DMS79 treated with DMSO at 0.1 percent for 48 hours (cell line): ENCODE measurements at regions not wholly inside any gene's neighbourhood (a gene's known extent, or its start where the extent isn't known, plus 50 kb on each side); places are given as distances from the start of the nearest gene placed in this dataset.
"Not testable (repeated sequence)": the region's sequence is repeated elsewhere in the genome, so short reads cannot be mapped to it uniquely, and the experiment has no call there.

Experiments used
- DNase-seq: peaks from one replicate; lab custom pipeline; 2025; lab: John Stamatoyannopoulos, UW

DNA sequence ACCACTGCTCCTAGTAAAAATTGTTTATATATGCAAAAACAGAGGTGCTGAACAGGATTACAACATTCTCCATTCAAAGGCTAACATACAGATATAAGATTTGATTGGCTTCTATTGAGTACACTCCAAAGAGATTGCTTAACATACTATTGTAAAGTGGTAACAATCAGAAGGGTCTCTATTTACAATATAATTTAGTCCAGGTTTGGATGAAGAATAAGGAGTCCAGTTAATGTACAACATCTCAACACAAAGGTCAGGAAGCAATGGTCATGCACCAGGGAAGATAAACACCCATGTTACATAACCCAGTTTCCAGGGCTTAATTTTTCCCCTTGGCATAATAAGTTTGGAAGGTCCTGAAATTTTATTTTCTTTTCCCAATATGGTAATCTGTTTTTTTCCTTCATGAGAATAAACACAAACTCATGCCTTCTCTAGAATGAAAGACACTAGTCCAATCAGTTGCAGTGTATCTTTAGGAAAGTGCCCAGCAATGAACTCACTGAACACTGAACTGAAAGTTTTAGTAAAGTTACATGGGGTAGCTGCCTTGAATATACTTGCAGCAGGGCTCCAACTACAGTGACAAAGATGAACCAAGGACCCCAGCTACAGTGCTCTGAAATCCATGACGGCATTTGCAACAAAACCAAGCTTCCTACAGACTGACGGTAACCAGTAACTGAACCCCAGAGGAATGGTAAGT is 255.3 kb upstream of the GJE1 start:
- no peak for DNase-seq

DNA sequence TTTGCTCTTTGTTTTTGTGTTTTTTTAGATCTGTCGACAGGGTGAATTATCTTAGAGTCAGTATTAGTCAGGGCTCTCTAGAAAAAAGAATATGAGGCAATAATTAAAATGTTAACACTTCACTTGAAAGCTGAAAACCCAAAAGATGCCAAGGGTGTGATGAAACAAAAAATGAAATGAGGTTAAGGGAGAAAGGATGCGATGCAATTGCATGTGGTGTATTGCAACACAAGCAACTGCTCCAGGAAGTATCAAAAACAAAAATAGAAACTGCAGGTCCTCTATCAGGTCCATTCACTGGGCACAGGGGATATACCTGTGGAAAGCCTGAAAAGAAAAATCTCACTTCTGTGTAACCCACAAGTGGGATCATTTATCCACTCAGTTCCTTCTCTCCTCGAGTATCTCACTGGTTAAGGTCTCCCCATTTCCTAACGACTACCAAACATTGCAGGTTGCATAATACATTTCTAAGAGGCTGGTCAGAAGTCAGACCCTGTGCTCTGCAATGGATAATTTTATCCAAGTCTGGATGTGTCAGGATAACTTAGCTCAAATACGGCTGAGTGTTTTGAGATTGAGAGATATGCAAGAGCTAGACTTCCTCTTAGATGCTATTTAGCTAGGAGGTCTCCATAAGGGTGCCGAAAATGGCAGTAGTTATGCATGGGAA is 257.7 kb upstream of the GJE1 start:
- DNase-seq: no peak

DNA sequence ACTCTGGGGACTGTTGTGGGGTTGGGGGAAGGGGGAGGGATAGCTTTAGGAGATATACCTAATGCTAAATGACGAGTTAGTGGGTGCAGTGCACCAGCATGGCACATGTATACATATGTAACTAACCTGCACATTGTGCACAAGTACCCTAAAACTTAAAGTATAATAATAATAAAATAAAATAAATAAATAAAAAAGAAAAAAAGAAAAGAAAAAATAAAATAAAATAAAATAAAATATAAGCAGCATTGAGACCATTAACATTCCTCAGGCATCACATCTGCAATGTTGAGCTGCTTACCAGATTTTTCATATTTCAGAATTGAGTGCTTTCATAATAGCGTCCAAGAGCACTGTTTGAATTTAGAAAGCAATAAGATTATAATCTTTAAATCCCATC is 263.2 kb upstream of the GJE1 start:
- not testable (repeated sequence) for DNase-seq

DNA sequence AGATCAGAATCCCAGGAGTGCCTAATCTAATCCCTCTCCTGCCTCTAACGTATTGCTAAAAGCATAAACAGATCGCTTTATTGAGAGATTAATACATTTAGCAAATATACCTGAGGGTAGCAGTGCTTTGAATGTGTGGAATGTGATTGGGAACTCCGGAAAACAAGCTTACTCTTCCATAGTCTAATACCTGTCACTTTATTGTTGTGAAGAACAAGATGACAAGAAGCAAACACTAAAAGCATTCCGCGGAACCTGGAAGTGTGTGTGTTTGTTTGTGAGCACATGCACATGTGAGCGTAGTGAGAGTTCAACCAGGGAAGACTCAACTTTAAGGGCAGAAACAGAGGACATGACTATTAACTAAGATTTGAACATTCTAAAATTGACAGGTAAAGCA is 265.0 kb upstream of the GJE1 start:
- no peak for DNase-seq

DNA sequence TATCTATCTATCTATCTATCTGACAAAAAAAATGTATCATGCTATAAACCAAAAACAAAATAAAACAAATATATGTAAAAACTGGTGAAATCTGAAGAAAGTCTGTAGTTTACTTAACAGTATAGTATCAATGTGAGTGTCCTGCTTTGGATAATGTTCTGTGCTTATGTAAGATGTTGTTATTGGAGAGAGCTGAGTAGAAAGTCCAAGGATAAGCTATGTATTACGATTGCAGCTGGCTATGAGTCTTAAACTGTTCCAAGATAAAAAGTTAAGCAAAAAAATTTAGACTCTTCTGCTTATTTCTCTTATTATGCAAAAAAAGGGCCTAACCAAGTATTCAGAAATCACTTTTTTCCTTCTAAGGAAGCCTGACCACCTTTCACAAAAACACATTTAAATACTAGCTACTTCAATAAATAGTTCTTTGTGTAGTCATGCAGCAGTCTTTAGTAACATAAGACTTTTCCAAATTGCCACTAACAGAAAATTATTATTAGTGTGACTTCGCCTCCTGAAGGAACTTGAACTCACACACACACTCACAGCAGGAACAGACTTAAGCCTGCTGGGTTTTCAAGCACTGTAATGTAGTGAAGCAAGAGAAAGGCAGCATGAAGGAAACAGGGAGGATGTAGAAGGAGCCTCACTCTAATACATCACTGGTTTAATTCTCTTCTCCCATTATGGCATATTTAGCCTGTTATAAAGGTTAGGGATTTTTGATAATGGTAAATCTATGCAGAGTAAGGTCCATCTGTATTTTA is 265.8 kb upstream of the GJE1 start:
- DNase-seq: no peak

DNA sequence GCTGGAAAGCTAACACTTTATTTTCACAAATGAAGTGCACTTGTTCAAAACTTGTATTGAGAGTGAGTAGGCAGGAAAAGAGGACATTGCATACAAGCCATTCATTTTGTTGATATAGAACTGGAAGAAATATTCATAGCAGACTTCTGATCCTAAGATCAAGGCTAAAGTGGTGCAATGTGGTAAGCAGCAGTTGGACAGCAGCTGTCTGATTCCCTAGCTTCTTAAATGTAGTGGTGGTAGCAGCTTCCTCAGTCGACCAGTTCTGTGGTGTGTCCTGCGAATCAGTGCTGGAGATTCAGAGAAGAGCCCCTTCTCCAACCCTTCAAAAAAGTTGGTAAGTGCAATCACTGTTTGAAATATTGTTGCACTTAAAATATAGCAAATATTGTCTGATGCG is 281.7 kb upstream of the GJE1 start:
- no peak for DNase-seq

DNA sequence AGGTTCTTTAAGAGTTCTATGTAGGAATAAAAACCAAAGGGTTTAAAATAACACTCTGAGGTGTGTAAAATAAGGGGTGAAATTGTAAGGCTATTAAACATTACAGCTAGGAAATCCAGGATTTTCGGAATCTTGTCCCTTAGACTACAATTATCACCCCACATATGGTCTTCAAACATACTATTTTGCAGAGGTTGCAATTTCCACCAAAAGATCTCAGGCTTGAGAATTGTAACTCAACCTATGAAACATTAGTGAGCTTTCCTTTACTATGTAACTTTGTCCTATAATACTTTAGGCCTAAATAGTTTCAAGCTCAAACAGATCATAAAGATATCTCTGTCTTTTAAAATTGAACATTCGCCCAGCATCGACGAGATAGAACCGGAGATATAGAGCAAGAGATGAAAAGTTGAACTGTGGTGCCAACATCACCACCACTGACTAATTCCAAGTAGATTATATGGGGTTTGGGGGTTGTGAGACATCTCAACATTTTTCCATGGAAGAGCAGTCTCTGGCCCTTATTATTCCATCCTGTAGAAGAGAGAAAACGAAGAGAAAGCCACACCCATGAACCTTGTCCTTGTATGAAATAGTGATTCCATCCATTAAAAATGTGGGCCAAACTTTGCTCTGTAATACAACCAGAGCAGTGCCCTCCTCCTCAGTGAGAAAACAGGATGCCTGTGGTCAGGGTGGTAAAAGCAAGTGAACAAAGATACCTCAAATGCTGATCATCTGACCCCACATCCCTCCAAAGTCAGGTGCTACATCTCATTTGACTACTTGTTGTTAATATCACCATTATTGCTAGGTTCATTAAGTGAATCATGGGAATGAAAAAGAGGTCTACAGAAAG is 284.5 kb upstream of the GJE1 start:
- no peak for DNase-seq

DNA sequence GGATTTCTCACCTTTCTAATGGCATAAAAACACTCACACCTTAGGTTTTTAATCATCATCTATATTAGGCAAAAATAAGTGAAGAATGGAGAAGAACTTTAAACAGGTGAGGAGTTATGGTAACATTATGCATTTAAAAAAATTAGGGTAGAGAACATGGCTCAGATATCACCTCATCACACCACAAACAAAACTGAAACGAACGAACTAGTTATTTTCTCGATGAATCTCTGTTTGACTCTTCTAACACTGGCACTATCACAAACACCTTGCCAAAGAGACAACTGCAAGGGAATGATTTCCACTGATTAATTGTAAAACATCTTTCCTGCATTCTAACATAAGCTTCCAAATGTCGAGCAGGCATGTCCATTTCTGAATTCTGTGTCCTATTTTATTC is 286.1 kb upstream of the GJE1 start:
- no peak for DNase-seq

DNA sequence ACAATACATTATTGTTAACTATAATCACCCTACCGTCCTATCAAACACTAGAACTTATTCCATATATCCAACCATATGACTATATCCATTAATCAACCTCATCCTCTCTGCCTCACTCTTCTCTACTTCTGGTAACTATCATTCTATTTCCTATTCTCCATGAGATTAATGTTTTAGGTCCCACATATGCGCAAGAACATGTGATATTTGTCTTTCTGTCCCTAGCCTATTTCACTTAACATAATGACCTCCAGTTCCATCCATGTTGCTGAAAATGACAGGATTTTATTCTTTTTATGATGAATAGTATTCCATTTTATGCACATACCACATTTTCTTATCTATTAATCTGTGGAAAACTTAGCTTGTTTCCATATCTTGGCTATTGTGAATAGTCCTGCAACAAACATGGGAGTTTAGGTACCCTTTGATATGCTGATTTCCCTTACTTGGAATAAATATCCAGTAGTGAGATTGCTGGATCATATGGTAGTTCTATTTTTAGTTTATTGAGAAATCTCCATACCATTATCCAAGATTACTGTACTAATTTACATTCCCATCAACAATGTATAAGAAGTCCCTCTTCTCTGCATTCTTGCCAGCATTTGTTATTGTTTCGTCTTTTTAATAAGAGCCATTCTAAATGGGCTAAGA is 289.4 kb upstream of the GJE1 start:
- DNase-seq: no peak

DNA sequence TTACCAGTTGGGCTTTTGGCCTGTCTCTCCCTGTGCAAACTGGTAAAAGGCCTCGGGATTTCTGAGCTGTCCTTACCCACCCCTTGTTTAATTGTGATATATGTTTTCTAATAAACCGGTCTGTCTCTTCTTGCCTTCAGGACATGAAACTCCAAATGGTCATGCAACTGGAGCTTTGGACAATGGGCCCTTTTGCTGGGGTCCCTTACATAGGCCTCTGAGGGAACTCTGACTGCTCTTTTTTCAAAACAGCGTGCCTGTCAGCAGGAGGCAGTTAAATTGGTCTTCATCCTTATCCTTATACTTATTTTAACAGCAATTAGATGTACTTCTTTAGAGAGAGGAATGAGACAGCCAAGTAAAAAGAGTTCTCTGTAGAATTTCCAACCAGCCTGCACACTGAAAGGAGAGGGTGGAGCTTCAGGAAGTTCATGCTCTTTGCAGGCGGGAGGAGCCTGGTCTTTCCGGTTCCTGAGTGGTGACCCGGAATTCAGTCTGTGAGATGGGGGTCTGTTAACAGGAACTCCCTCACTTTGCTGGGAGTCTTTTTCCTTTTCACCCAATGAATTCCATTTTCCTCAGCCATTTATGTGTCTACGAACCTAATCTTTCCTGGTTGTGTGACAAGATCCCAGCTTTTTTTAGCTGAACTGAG is 299.6 kb upstream of the GJE1 start:
- no peak for DNase-seq

DNA sequence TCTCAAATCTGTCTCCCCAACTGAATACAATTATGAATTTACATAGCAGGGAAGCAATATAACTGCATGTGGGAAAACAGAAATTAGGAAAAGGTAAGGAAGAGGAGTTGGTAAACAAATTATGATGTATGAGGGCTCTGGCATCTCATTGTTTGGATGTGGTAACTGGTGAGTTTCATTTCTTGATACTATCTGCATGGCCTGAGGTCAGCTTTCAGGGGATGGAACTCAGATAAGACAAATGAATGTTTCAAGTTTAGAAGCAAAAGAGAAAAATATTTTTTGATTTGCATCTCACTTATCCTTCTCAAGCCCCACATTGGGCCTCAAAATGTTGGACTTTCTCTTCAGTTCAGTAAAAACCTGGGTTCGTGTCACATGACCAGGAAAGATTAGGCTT is 302.2 kb upstream of the GJE1 start:
- no peak for DNase-seq

DNA sequence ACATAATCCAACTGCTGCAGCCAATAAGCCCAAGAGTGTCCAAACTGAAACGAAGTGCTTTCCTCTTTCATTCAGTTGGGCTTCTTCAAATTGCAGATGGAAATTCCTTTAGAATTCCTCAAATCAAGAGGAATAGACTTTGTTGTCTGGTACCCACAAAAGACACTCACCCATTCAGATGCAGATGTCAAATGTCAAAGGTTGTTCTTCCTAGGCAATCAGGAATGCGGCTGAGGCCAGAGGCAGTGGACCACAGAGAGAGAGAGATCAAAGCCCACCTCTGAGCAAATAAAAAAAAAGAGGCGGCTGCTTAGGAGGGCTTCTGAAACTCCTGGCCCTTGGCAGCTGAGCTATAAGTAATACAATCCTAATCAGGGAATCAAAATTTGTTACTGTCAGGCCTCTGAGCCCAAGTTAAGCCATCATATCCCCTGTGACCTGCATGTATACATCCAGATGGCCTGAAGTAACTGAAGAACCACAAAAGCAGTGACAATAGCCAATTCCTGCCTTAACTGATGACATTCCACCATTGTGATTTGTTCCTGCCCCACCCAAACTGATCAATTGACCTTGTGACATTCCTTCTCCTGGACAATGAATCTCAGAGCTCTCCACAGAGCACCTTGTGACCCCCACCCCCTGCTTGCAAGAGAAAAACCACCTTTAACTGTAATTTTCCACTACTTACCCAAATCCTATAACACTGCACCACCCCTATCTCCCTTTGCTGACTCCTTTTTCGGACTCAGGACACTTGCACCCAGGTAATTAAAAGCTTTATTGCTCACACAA is 303.0 kb upstream of the GJE1 start:
- DNase-seq: no peak

DNA sequence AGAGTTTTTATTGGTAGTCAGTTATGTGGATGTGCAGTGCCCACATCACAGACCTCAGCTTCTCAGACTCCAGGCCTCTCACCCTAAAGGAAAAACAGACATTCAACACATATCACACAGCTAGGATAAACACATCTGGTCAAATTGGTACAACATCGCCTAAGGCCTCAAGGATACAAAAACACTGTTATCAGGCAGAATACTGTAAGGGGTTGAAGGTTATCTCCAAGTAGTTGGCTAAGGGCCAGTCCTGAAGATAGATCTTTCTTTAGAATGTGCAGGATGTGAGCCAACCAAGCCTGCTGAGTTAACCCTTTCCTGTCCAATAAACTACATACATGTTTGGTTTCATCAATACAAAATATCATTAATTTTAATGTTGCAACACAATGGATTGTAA is 308.4 kb upstream of the GJE1 start:
- no peak for DNase-seq

DNA sequence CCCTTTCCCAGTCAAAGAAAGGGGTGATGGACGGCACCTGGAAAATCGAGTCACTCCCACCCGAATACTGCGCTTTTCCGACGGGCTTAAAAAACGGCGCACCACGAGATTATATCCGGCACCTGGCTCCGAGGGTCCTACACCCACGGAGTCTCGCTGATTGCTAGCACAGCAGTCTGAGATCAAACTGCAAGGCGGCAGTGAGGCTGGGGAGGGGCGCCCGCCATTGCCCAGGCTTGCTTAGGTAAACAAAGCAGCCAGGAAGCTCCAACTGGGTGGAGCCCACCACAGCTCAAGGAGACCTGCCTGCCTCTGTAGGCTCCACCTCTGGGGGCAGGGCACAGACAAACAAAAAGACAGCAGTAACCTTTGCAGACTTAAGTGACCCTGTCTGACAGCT is 317.7 kb upstream of the GJE1 start:
- not testable (repeated sequence) for DNase-seq

DNA sequence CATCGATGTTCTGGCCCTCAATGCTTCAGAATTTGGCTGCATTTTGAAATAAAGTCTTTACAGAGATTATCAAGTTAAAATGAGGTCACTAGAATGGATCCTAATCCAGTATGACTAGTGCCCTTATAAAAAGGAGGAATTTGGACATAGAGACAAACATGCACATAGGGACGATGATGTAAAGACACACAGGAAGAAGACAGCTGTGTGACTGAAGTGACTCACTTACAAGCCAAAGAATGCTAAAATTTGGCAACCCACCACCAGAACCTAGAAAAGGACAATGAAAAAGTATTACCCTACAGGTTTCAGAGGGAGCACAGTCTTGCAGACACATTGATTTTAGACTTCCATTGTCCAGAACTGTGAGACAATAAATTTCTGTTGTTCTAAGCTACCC is 322.8 kb upstream of the GJE1 start:
- DNase-seq: no peak

DNA sequence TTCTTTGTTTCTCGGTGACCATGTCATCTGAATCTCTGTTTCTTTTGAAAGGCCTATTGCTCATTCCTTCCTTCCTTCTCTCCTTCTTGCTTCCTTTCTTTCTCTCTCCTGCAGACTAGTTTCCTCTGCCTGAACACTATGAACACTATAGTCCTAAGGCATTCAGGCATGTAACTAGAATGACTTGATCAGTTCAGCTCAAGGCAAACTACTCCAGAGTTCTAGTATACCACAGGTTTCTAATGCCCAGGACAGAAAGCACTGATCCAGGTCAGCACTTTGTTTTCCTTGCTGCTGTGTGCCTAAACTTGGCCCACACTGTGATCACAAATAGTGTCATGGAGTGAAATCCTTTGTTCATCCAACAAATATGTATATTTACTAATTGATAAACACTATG is 324.1 kb upstream of the GJE1 start:
- no peak for DNase-seq

DNA sequence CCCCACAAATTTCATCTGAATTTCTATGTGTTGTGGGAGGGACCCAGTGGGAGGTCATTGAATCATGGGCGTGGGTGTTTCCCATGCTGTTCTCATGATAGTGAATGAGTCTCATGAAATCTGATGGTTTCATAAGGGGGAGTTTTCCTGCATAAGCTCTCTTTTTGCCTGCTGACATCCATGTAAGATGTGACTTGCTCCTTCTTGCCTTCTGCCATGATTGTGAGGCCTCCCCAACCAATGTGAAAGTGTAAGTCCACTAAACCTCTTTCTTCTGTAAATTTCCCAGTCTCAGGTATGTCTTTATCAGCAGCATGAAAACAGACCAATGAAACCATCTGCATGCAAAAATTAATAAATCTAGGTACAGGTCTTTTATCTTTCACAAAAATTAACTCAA is 331.8 kb upstream of the GJE1 start:
- DNase-seq: not testable (repeated sequence)

DNA sequence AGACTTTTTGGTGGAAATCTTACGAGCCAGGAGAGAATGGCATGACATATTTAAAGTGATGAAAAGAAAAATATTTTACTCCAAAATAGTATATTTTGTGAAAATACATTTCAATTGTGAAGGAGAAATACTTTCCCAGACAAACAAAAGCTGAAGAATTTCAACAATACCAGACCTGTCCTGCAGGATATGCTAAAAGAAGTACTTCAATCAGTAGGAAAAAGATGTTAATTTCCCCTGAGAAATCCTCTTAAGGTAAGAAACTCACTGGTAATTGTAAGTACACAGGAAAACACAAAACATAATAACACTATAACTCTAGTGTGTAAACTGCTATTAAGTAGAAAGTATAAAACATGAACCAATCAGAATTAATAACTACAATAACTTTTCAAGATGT is 341.8 kb upstream of the GJE1 start:
- DNase-seq: no peak

DNA sequence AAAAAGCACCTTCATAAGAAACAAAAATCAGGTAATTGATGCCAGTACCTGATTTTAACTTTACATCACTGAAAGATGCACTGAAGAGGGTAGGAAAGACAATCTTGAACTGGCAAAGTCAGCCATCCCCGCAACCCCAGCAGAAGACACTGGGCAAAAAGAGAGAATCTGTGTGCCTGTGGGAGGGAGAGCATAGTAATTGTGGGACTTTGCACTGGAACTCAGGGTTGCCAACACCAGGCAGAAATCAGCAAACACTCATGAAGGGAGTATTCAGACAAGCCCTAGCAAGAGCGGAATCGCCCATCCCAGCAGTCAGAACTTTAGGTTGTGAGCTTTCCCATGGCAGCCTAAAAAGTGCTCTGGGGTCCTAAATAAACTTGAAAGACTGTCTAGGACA is 344.6 kb upstream of the GJE1 start:
- no peak for DNase-seq

DNA sequence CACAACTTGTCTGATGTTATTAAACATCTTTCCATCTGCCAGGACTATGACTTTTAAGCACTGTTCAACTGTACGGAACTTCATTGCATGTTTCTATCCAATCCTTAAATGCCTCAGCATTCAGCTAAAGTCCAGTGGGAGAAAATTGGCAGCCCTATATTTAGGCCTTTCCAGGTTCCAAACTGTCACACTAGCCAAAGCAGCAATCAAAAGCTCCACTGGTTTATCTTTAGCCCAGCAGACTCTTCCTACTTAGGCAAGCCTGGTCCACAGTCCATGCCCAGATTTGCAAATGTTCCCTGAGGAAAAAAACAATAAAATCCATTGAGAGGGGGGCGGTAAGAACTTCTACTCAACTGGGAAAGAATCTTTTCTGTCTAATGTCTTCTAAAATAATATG is 349.1 kb upstream of the GJE1 start:
- no peak for DNase-seq
